SKM-1 treated with dmso at 0.1 percent for 144 hours (cell line): ENCODE measurements at regions not wholly inside any gene's neighbourhood (a gene's known extent, or its start where the extent isn't known, plus 50 kb on each side); places are given as distances from the start of the nearest gene placed in this dataset.
"Not testable (repeated sequence)": the region's sequence is repeated elsewhere in the genome, so short reads cannot be mapped to it uniquely, and the experiment has no call there.

ENCODE experiments used
- DNase-seq: peaks from one replicate; lab custom pipeline; 2025; ENCODE audit not compliant: unreplicated experiment; lab: John Stamatoyannopoulos, UW

DNA sequence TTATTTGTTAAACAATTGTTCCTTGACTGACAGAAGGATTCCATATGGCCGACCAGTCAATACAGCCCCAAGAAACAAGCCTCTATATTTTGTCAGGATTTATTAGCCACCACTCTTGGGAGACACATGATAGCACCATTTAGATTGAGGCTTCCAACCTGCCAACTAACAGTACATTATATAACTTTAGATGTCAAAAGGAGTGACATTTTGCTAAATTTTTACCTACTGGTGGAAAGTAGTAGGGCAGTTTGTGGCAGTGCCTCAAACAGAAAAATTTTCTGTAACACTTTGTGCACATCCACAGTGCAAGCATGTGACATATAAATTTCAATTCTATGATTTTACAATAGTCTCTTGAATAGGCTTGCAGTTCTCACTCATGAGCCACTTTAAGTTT is 464.0 kb downstream of the TRIB2 start:
- no peak for DNase-seq

GRCh38 chr2:13193075-13193474 is 476.3 kb downstream of the TRIB2 start:
- no peak for DNase-seq

GRCh38 chr2:13193900-13194299 is 477.2 kb downstream of the TRIB2 start:
- peak; percentile 31 for DNase-seq

DNA sequence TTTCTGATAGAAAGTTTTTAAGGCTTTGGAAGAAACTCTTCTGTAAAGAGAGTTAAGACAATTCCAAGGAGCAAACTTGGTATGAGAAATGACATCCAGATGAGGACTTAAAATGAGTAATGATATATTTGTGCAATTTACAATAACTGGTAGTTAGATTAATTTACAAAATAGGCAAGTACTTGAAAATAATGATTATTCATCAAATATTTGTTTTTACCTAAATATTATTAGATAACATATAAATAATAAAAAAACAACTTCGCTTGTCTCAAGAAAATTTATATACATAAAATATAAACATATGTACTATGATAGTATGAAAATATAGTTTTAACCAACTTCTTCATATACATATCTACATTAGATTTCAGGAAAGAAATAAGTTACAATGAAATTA is 478.5 kb downstream of the TRIB2 start:
- DNase-seq: no peak

GRCh38 chr2:13197248-13197647 is 480.5 kb downstream of the TRIB2 start:
- DNase-seq: no peak

DNA sequence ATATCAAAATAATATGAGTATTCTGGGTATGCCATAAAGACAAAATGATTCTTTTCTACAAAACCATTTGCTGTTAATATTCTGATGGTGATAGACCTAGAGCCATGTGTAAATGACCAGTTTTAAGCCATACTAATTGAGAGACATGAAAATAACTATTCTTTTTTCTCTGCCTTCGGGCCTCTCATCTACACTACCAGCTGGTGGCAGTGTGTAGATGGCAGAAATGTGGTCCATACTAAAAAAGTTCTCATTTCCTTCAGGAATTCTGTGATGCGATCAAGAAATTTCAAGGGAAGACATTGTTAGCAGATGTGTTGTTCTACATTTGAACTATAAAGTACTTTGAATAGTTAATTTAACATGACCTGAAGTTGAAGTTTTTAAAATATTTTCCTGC is 485.2 kb downstream of the TRIB2 start:
- DNase-seq: no peak

GRCh38 chr2:13212115-13212514 is 495.4 kb downstream of the TRIB2 start:
- no peak for DNase-seq

DNA sequence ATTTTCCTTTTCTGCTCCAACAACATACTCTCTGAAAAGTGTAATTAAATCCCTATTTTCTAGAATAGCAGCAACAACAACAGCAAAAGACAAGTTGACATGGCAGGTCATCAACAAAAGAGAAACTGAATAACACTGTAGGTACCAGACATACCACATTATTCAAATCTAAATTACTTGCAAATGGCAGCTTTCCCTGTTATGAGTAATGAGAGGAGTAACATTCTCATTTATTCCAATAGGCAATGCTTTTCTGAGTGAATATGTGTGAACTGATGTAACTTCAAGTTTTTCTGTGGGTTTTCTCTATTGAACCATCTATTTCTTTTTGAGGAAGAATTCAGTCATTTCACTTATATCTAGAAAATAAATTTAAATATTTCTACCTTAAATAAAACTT is 501.5 kb downstream of the TRIB2 start:
- no peak for DNase-seq

GRCh38 chr2:13227578-13227977 is 510.8 kb downstream of the TRIB2 start:
- DNase-seq: no peak

DNA sequence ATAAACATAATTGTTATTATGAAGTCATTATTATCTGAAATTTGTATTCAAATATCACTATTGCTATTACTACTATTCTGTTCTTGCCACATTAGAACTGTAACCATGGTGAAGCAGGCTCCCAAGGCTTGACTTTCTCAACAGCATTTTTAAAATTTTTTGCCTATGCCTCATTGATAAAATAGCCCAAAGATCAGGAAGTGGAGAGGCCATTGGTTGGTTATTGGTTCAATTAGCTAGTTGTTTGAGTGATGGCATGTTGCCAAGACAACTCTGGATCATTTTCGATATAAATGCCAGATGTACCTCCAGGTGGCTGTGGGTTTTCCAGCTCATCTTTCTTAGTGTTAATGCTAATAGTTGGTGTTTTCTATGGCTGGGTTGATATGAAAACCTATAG is 513.5 kb downstream of the TRIB2 start:
- no peak for DNase-seq

DNA sequence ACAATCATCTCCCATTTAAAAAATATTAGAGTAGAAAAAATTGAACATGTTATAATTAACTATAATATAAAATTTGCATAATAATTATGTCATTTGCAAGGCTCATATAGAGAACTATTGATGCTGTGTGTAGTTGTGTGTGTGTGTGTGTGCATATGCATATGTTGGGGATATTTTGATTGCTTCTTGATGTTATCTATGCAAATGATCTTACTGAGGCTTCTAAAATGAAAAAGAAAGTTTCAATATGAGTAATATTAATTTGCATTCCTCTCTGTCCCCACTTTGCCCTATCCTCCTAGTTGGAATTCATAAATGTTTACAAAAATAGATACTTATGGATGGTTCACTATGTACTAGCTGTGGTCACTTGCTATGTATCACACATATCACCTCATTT is 523.3 kb downstream of the TRIB2 start:
- DNase-seq: no peak

DNA sequence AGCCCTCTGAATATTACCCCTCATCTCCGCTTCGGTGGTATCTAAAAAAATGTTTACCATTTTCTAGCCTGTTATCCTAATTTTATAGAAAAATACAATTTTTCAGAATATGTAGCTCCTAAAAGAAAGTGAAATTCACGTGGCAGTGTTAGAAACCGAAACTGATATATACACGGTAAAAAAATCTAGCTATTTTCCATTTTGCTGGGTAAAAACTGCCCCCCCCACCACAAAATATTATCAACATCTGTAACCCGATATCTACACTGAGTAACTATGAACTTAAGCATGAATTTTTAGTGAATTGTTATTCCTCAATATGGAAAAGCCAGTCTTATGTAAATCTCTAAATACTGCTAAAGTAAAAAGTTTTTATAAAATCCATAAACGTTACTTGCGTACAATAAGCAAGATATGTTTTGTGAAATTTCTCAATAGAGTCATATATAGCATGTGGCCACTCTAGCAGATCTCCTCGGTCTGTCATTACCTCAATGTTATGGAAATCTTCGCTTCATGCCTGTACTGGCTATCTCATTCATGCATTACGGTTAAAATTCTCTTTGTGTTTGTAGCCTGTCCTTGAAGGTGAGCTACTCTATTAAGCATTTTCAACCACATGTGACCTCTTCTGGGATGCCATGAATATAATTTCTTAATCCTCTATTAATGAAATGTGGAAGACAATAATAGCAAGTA is 524.2 kb downstream of the TRIB2 start:
- DNase-seq: no peak

DNA sequence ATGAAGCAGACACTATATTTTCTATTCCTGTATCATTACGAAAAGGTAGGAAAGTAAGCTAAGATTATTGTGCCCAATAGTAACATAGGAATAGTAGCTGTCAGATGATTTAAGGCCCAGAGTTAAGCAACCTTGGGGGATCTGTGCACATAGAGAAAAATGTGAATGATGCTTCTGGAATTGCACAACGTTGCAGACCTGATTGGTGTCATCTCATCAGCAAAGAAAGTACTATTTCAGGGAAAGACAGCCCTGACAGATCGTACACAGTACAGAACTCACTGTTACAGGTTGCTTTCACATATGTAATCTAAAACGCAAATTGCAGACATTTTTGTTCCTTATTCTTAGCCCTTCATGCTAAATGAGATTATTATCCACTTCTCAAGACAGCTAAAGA is 535.9 kb downstream of the TRIB2 start:
- no peak for DNase-seq

DNA sequence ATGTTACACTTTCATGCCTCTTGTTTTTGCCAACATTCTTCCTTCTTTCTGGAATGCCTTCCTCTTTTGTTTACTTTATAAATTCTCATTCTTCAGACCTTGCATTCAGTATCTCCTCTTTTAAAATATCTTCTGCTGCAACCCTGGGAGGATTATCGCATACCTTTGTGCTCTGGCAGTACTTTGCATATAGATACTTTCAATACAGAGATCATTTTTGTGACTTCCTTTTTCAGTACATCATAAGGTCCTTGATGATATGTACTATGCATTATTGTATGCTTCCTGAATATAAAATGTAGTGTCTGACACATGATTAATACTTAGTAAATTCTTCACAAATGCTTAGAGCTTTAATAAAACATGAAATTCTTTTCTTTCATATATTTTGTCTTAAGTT is 538.7 kb downstream of the TRIB2 start:
- DNase-seq: no peak

DNA sequence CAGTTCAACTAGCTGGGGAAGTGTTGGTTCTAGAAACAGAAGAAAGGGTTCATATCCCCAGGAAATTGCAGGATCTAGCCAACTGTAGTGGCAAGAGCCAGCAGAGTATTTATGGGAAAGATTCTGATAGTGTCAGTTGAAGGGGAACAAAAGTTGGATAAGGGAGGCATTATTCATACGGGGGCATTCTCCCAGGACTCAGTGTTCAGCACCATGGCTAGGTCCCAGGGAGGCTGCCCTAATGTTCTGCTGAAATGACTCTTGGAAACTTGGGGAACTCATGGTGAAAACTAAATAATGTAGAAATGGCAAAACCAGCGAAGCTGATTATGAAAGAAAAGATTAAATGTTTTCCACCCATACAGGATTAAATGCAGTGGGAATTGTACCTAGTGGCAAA is 543.7 kb downstream of the TRIB2 start:
- DNase-seq: no peak

DNA sequence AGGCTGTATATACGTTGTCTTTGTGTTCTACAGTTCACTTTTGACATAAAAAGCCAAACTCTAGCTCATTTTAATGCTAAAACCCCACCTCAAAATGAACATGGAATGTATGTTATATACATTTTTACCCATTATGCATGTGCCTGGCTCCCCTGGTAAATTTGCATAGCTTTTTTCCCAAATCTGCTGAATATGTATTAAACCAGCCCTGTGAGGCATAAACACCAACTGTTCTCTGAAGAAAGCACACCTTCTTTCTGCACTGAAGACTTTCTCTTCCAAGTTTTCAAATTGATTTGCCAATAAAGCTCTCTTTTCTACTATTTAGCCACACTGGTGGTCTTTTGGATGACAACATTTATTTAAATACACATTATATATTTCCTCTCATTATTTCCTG is 549.4 kb downstream of the TRIB2 start:
- DNase-seq: no peak

GRCh38 chr2:13284688-13285087 is 568.0 kb downstream of the TRIB2 start:
- no peak for DNase-seq

GRCh38 chr2:13289310-13289709 is 572.6 kb downstream of the TRIB2 start:
- DNase-seq: no peak

DNA sequence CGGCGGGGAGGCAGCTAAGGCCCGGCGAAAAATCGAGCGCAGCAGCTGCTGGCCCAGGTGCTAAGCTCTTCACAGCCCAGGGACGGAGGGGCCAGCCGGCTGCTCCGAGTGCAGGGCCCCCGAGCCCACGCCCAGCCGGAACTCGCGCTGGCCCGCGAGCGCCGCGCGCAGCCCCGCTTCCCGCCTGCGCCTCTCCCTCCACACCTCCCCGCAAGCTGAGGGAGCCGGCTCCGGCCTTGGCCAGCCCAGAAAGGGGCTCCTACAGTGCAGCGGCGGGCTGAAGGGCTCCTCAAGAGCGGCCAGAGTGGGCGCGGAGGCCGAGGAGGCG is 591.7 kb downstream of the TRIB2 start:
- not testable (repeated sequence) for DNase-seq

DNA sequence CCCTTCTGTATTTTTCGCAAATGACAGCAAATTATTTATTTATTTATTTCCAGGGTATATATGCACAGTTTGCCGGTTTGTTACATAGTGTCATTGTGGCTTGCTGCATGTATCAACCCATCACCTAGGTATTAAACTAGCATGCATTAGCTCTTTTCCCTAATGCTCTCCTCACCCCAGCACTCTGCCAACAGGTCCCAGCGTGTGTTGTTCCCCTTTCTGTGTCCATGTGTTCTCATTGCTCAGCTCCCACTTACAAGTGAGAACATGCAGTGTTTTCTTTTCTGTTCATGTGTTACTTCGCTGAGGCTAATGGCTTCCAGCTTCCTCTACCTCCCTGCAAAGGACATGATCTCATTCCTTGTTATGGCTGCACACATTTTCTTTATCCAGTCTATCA is 592.3 kb downstream of the TRIB2 start:
- DNase-seq: no peak

- no peak for DNase-seq
Measured at GRCh38 chr2:13332060-13332459, 615.3 kb downstream of the TRIB2 start.

DNA sequence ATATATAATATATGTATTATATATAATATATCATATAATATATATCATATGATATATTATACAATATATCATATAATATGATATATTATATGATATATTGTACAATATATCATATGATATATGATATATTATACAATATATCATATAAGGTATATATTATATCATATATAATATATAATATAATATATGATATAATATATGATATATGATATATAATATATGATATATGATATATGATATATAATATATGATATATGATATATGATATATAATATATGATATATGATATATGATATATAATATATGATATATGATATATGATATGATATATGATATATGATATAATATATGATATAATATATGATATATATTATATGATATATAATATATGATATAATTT is 617.3 kb downstream of the TRIB2 start:
- not testable (repeated sequence) for DNase-seq

- no peak for DNase-seq
Measured at GRCh38 chr2:13334545-13334944, 617.8 kb downstream of the TRIB2 start.
